ENCODE measurements at regions not wholly inside any gene's neighbourhood (a gene's known extent, or its start where the extent isn't known, plus 50 kb on each side); places are given as distances from the start of the nearest gene placed in this dataset.
A peak's percentile ranks its signal among the peaks of the same experiment; 100 is the strongest.

GRCh38 chr15:53835309-53835708 lies 75.8 kb upstream of the WDR72 start:
- Histone ChIP-seq H3K4ac (ENCODE audit: low read depth, low read length) (no peak overlapping the region), H3K4me1 (ENCODE audit: control insufficient read depth, low read depth, low read length) (peaks cover 12% of the 10 kb centered on the region), H3K36me3 (ENCODE audit: control insufficient read depth, insufficient read depth, low read length) (no peaks in the 10 kb centered on the region)

GRCh38 chr15:53834214-53834613 lies 74.8 kb upstream of the WDR72 start:
- no CpG with 5 or more reads among the region's 2 CpGs for WGBS (ENCODE audit: extremely low coverage, insufficient coverage, low lambda C conversion rate)
- Histone ChIP-seq H4K8ac (ENCODE audit: low read depth, low read length) (no peak overlapping the region), H3K4me2 (ENCODE audit: low read length) (no peak overlapping the region), H3K36me3 (ENCODE audit: control insufficient read depth, insufficient read depth, low read length) (no peaks in the 10 kb centered on the region), H4K5ac (ENCODE audit: low read length) (no peak overlapping the region), H2BK5ac (ENCODE audit: low read length) (no peak overlapping the region), H3K27ac (ENCODE audit: low read depth, low read length) (no peak overlapping the region), H3K79me2 (ENCODE audit: control insufficient read depth, insufficient read depth, low read length) (no peaks in the 10 kb centered on the region), H3K4me3 (ENCODE audit: low read length) (no peak overlapping the region), H2BK120ac (ENCODE audit: low read depth, low read length) (no peak overlapping the region), H3K79me1 (ENCODE audit: low read length) (no peaks in the 10 kb centered on the region), H3K4me1 (ENCODE audit: control insufficient read depth, low read depth, low read length) (peaks cover 12% of the 10 kb centered on the region), H2BK15ac (replicated peaks; ENCODE audit: low read depth) (no peak overlapping the region), H3K27me3 (ENCODE audit: insufficient read depth, low read length, poor library complexity) (no peaks in the 10 kb centered on the region), H3K56ac (ENCODE audit: low read length) (no peak overlapping the region), H2AK5ac (ENCODE audit: low read length) (no peak overlapping the region), H3K9ac (ENCODE audit: low read length) (no peak overlapping the region), H3K4ac (ENCODE audit: low read depth, low read length) (no peak overlapping the region), H3K23ac (ENCODE audit: low read length) (no peak overlapping the region), H3K18ac (ENCODE audit: low read length) (peak overlapping the region; percentile 3)
- no peak for DNase-seq

More at GRCh38 chr15:53835309-53835708, 75.8 kb upstream of the WDR72 start:
- Histone ChIP-seq H3K56ac (ENCODE audit: low read length) (no peak overlapping the region), H3K23ac (ENCODE audit: low read length) (no peak overlapping the region), H2BK5ac (ENCODE audit: low read length) (no peak overlapping the region), H2BK120ac (ENCODE audit: low read depth, low read length) (peak overlapping the region; percentile 73), H3K79me1 (ENCODE audit: low read length) (no peaks in the 10 kb centered on the region), H3K9ac (ENCODE audit: low read length) (no peak overlapping the region), H3K18ac (ENCODE audit: low read length) (peak overlapping the region; percentile 87), H2BK15ac (replicated peaks; ENCODE audit: low read depth) (peak overlapping the region; percentile 96), H2AK5ac (ENCODE audit: low read length) (no peak overlapping the region), H4K5ac (ENCODE audit: low read length) (no peak overlapping the region), H3K4me3 (ENCODE audit: low read length) (no peak overlapping the region), H3K4me2 (ENCODE audit: low read length) (no peak overlapping the region), H3K79me2 (ENCODE audit: control insufficient read depth, insufficient read depth, low read length) (no peaks in the 10 kb centered on the region), H4K8ac (ENCODE audit: low read depth, low read length) (no peak overlapping the region), H3K27ac (ENCODE audit: low read depth, low read length) (no peak overlapping the region), H3K27me3 (ENCODE audit: insufficient read depth, low read length, poor library complexity) (no peaks in the 10 kb centered on the region)
- no peak for DNase-seq
- no CpG with 5 or more reads among the region's 2 CpGs for WGBS (ENCODE audit: extremely low coverage, insufficient coverage, low lambda C conversion rate)

- Histone ChIP-seq H2BK120ac (ENCODE audit: low read depth, low read length) (peak overlapping the region; percentile 82), H2AK5ac (ENCODE audit: low read length) (no peak overlapping the region), H4K5ac (ENCODE audit: low read length) (no peak overlapping the region), H3K4me2 (ENCODE audit: low read length) (no peak overlapping the region), H3K9ac (ENCODE audit: low read length) (no peak overlapping the region), H3K56ac (ENCODE audit: low read length) (peak overlapping the region; percentile 78), H3K27ac (ENCODE audit: low read depth, low read length) (peak overlapping the region; percentile 94), H3K79me2 (ENCODE audit: control insufficient read depth, insufficient read depth, low read length) (no peaks in the 10 kb centered on the region), H3K18ac (ENCODE audit: low read length) (peak overlapping the region; percentile 97), H2BK5ac (ENCODE audit: low read length) (peak overlapping the region; percentile 96), H2BK15ac (replicated peaks; ENCODE audit: low read depth) (peak overlapping the region; percentile 19), H4K8ac (ENCODE audit: low read depth, low read length) (no peak overlapping the region), H3K23ac (ENCODE audit: low read length) (no peak overlapping the region), H3K36me3 (ENCODE audit: control insufficient read depth, insufficient read depth, low read length) (no peaks in the 10 kb centered on the region), H3K79me1 (ENCODE audit: low read length) (no peaks in the 10 kb centered on the region), H3K27me3 (ENCODE audit: insufficient read depth, low read length, poor library complexity) (no peaks in the 10 kb centered on the region), H3K4me3 (ENCODE audit: low read length) (no peak overlapping the region), H3K4me1 (ENCODE audit: control insufficient read depth, low read depth, low read length) (peaks cover 12% of the 10 kb centered on the region), H3K4ac (ENCODE audit: low read depth, low read length) (no peak overlapping the region)
- peak; percentile 50 for DNase-seq
- no CpG with 5 or more reads among the region's 4 CpGs for WGBS (ENCODE audit: extremely low coverage, insufficient coverage, low lambda C conversion rate)
Measured at GRCh38 chr15:53833134-53833624, 73.7 kb upstream of the WDR72 start.

- WGBS (ENCODE audit: extremely low coverage, insufficient coverage, low lambda C conversion rate) = no CpG with 5 or more reads among the region's 5 CpGs
- peak overlapping the region; percentile 81 for H3K4ac ChIP-seq (ENCODE audit: low read depth, low read length)
Measured at GRCh38 chr15:53831907-53832770, 72.7 kb upstream of the WDR72 start.

GRCh38 chr15:53830707-53831386 lies 71.4 kb upstream of the WDR72 start:
- peak; percentile 64 for DNase-seq

More at GRCh38 chr15:53831907-53832770, 72.7 kb upstream of the WDR72 start:
- H3K79me2 ChIP-seq (ENCODE audit: control insufficient read depth, insufficient read depth, low read length) = no peaks in the 10 kb centered on the region
- peak overlapping the region; percentile 57 for H2BK15ac ChIP-seq (replicated peaks; ENCODE audit: low read depth)
- H3K4me1 ChIP-seq (ENCODE audit: control insufficient read depth, low read depth, low read length) = peaks cover 12% of the 10 kb centered on the region
- H3K23ac ChIP-seq (ENCODE audit: low read length) = peak overlapping the region; percentile 16
- peak; percentile 67 for DNase-seq
- peak overlapping the region; percentile 76 for H4K8ac ChIP-seq (ENCODE audit: low read depth, low read length)
- H3K27me3 ChIP-seq (ENCODE audit: insufficient read depth, low read length, poor library complexity) = no peaks in the 10 kb centered on the region
- H2BK120ac ChIP-seq (ENCODE audit: low read depth, low read length) = peak overlapping the region; percentile 88
- peak overlapping the region; percentile 7 for H3K9ac ChIP-seq (ENCODE audit: low read length)
- peak overlapping the region; percentile 96 for H2BK5ac ChIP-seq (ENCODE audit: low read length)
- peak overlapping the region; percentile 78 for H3K56ac ChIP-seq (ENCODE audit: low read length)
- H3K4me3 ChIP-seq (ENCODE audit: low read length) = no peak overlapping the region
- H3K27ac ChIP-seq (ENCODE audit: low read depth, low read length) = peak overlapping the region; percentile 94
- H3K18ac ChIP-seq (ENCODE audit: low read length) = peak overlapping the region; percentile 97
- peak overlapping the region; percentile 25 for H2AK5ac ChIP-seq (ENCODE audit: low read length)
- peak overlapping the region; percentile 33 for H4K5ac ChIP-seq (ENCODE audit: low read length)
- H3K4me2 ChIP-seq (ENCODE audit: low read length) = no peak overlapping the region
- no peaks in the 10 kb centered on the region for H3K79me1 ChIP-seq (ENCODE audit: low read length)
- H3K36me3 ChIP-seq (ENCODE audit: control insufficient read depth, insufficient read depth, low read length) = no peaks in the 10 kb centered on the region

More at GRCh38 chr15:53830707-53831386, 71.4 kb upstream of the WDR72 start:
- H3K4me2 ChIP-seq (ENCODE audit: low read length) = no peak overlapping the region
- H3K27ac ChIP-seq (ENCODE audit: low read depth, low read length) = peak overlapping the region; percentile 31
- peak overlapping the region; percentile 56 for H3K18ac ChIP-seq (ENCODE audit: low read length)
- H2BK5ac ChIP-seq (ENCODE audit: low read length) = peak overlapping the region; percentile 2
- H3K4me1 ChIP-seq (ENCODE audit: control insufficient read depth, low read depth, low read length) = peaks cover 12% of the 10 kb centered on the region
- no peak overlapping the region for H4K8ac ChIP-seq (ENCODE audit: low read depth, low read length)
- no peak overlapping the region for H3K9ac ChIP-seq (ENCODE audit: low read length)
- H2BK120ac ChIP-seq (ENCODE audit: low read depth, low read length) = peak overlapping the region; percentile 82
- H3K79me2 ChIP-seq (ENCODE audit: control insufficient read depth, insufficient read depth, low read length) = no peaks in the 10 kb centered on the region
- H3K4me3 ChIP-seq (ENCODE audit: low read length) = no peak overlapping the region
- H3K36me3 ChIP-seq (ENCODE audit: control insufficient read depth, insufficient read depth, low read length) = no peaks in the 10 kb centered on the region
- no peak overlapping the region for H2AK5ac ChIP-seq (ENCODE audit: low read length)
- no CpG with 5 or more reads among the region's 17 CpGs for WGBS (ENCODE audit: extremely low coverage, insufficient coverage, low lambda C conversion rate)
- H3K4ac ChIP-seq (ENCODE audit: low read depth, low read length) = peak overlapping the region; percentile 97
- H3K79me1 ChIP-seq (ENCODE audit: low read length) = no peaks in the 10 kb centered on the region
- no peak overlapping the region for H4K5ac ChIP-seq (ENCODE audit: low read length)
- no peaks in the 10 kb centered on the region for H3K27me3 ChIP-seq (ENCODE audit: insufficient read depth, low read length, poor library complexity)
- no peak overlapping the region for H3K23ac ChIP-seq (ENCODE audit: low read length)
- H3K56ac ChIP-seq (ENCODE audit: low read length) = peak overlapping the region; percentile 8
- H2BK15ac ChIP-seq (replicated peaks; ENCODE audit: low read depth) = peak overlapping the region; percentile 21
